Epidermal melanocyte (primary cell): ENCODE measurements at regions not wholly inside any gene's neighbourhood (a gene's known extent, or its start where the extent isn't known, plus 50 kb on each side); places are given as distances from the start of the nearest gene placed in this dataset.
"Not testable (repeated sequence)": the region's sequence is repeated elsewhere in the genome, so short reads cannot be mapped to it uniquely, and the experiment has no call there.

Source experiments
- DNase-seq: peaks from one replicate; pipeline ENCODE4 v3.0.0; 2011; ENCODE audit warnings: low spot score; ENCODE audit not compliant: insufficient read length

DNA sequence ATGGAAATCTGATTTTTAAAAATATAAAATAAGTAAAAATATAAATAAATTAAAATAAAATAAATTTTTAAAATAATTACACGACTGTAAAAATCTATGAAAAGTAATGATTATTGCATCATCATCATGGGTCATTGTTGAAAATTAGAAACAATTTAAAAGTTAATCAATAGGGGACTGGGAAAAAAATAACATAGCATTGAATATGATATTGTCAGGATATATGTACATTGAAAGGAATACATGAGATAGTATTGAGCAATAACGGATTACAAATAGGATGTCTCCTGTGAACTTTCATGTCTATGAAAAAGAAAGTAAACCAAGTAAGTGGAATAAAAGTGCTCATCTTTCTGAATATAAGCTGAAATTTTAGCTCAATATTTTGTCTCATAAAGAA is 566.8 kb upstream of the HTR2C start:
- DNase-seq, result no peak

DNA sequence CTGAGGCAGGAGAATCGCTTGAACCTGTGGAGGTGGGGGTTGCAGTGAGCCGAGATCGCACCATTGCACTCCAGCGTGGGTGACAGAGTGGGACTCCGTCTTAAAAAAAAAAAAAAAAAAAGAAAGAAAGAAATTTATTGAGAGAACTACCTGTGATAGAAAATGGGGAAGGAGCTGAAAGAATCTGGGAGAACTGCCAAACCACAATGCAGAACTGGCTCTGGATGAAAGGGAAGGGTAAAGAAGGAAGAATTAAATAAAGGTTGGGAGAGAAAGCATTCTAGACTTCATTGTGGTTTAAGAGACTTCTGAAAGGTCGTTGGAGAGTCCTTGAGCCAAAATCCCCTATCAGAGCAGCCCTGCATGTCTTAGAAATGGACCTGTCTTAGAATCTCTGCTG is 567.9 kb upstream of the HTR2C start:
- no peak for DNase-seq

DNA sequence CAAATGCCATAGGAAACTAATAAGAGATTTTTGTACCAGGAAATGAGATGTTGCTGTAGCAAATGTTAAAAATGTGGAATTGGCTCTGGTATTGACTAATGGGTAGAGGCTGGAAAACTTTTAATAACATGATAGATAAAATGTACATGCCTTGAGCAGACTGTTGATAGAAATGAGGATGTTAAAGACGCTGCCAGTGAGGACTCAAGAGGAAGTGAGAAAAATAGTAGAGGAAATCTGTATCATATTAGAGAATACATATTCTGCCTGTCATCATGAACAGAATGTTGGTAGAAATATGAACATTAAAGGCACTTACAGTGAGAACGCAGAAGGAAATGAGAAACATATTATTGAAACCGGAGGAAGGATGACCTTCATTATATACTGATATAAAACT is 577.2 kb upstream of the HTR2C start:
- no peak for DNase-seq

DNA sequence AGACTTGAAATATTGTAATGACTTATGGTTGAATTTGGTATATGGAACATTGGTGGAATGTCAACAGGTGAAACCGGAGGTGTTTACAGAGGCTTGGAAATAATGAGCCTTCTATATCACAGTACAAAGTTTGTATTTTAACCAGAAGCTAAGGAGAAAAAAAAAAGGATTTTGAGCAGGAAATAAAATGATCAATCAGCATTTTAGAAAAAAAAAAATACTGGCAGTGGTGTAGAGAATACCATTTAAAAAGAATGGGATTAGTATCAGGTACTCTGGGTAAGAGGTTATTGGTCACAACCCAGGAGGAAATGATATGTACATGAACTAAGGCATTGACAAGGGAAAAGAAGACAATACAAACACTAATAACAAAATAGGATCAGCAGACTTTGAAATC is 587.1 kb upstream of the HTR2C start:
- no peak for DNase-seq

DNA sequence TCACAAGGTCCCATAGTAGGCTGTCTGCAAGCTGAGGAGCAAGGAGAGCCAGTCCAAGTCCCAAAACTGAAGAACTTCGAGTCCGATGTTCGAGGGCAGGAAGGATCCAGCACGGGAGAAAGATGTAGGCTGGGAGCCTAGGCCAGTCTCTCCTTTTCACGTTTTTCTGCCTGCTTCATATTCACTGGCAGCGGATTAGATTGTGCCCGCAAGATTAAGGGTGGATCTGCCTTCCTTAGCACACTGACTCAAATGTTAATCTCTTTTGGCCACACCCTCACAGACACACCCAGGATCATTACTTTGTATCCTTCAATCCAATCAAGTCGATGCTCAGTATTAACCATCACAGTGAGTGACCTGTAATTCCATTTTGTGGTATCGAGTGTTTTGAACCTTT is 592.2 kb upstream of the HTR2C start:
- DNase-seq, result not testable (repeated sequence)

DNA sequence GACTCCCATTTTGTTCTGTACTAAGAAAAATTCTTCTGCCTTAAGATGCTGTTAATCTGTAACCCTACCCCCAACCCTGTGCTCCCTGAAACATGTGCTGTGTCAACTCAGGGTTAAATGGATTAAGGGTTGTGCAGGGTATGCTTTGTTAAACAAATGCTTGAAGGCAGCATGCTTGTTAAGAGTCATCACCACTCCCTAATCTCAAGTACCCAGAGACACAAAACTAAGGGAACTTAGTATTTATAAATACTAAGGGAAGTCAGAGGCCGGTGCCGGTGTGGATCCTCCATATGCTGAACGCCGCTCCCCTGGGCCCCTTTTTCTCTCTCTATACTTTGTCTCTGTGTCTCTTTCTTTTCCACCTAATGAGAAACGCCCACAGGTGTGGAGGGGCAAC is 593.2 kb upstream of the HTR2C start:
- DNase-seq, result not testable (repeated sequence)

DNA sequence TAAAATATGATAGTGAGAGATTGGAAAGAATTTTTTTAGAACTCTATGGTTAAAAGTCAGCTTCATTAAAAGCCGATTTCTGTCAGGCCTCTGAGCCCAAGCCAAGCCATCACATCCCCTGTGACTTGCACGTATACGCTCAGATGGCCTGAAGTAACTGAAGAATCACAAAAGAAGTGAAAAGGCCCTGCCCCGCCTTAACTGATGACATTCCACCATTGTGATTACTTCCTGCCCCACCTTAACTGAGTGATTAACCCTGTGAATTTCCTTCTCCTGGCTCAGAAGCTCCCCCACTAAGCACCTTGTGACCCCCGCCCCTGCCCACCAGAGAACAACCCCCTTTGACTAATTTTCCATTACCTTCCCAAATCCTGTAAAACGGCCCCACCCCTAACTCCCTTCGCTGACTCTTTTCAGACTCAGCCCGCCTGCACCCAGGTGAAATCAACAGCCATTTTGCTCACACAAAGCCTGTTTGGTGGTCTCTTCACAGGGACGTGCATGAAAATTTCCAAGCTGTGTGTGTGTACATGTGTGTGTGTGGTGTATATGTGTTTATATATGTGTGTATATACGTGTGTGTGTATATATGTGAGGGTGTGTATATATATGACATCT is 595.5 kb upstream of the HTR2C start:
- not testable (repeated sequence) for DNase-seq

DNA sequence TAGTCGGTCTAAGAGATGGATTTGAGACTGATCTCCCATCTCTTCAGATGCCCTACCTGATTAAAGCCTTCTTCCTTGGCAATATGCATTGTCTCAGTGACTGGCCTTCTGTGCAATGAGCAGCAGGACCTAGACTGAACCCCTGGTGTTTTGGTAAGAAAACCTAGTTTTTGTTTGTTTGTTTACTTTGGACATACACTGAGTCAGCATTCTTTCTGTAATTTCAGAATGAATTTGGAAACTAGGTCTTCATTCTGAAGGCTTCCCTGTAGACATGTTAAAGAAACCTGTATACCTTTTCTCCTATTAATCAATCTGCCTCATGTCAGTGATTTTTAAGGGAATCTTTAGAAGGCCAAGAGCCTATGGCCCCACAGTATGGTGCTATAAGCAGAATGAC is 597.5 kb upstream of the HTR2C start:
- no peak for DNase-seq

DNA sequence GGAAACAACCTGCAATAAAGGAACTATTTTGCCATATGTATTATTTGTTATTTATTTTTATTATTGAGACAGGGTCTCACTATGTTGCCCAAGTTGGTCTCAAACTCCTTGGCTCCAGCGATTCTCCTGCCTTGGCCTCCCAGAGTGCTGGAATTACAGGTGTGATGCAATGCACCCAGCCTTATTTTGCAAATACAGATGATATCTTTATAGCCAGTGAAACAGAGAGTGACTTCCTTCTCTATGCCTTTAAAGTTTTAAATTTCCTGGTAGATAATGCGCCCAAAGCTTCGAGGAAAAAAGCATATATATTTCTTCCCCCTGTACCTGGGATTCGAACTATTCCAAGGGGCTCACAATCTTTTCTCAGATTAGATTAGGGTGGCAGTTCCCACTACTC is 601.1 kb upstream of the HTR2C start:
- DNase-seq, result no peak

DNA sequence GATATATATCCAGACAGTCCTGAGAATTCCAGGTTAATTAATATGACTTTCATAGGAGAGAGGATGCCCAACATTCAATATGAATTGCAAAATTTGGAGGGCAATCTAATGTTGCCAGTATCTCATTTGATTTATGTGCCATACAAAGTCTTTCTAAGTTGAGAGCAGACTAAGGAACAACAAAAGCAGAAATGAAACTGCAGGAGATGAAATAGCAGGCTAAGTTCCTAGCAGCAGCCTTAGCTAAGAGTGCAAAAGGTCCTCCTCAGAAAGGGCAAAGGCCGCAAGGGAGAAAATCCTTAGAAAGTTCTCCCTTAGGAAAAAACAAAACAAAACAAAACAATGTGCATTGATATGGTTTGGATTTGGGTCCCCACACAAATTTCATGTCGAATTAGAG is 602.9 kb upstream of the HTR2C start:
- no peak for DNase-seq

DNA sequence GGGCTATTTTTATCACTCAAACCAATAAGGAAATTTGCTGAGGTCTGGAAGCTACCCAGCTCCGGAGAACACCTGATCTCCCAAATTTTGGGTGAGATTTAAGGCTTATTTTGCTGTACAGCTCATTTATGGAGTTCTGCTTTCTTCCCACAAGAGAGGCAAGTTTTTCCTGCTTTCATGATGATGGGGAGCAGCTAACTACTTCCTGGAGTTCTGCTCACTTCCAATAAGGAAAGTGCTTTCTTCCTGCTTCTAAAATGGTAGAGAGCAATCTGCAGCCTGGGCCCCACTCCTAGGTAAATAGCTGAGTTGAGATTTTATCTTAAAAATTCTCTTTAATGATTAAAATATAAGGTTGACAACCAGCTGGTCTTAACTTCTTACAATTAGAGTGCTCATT is 606.0 kb upstream of the HTR2C start:
- DNase-seq, result no peak

DNA sequence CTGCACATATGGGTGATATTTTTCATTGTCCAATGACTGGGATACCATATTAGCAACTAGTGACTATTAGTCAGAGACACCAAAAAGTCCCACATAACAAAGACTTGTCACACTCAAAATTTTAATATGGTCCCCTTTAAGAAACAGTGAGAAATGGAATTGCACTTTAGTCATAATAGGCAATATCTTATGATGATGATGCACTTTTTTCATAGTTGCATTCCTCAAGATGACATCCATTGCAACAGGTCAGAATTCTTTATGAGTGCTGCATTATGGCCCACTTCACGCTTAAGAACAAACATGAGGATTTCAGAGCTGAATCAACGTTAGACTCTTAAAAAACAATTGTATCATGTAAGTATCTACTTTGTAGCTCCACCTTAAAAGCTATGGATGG is 608.4 kb upstream of the HTR2C start:
- no peak for DNase-seq

DNA sequence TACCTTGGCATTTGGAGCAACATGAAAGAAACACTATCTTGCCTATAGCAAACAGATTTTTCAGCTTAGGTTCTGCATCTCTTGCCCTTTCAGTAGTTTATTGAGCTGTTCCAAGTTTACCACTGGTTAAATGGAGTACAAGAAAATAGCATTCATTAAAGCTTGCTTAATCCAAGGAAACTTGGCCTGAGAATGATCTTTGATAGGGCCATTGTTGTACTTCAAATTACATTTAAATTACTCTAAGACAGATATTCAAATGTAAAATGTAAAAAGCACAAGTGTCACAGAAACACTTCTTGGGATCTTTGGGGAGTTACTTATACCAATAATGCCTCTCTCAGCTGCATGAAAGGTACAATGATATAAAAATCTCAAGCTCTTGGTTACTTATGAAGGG is 609.0 kb upstream of the HTR2C start:
- no peak for DNase-seq

DNA sequence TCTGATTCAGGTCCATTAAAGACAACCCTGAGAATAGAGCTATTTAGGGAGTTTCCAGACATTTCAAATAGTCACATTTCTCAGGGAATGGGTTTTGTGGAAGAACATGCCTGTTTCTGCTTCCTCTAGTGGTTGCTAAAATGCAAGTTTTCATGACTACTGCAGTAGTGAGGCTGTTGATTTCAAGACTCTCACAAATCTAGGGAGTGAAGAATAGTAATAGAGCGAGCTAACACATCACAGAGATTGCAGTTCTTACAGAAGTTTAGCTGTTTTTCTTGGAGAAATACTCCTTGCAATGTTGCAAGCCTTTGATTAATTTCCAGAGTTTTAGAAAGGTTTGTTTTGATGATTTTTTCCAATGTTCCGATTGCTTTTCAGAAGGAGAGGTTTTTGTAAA is 610.2 kb upstream of the HTR2C start:
- DNase-seq, result no peak

DNA sequence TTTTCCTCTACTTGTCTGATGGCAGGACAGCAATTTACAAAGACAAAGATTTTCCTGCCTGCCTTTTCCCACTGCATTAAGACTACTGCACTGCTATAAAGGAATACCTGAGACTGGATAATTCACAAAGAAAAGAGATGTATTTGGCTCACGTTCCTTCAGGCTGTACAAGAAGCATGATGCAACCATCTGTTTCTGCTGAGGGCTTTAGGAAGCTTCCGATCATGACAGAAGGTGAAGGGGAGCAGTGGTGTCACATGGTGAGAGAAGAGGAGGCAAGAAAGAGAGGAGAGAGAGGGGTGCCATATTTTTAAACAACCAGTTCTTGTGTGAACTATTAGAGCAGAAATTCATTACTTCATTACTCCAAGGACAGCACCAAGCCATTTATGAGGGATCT is 617.1 kb upstream of the HTR2C start:
- no peak for DNase-seq

DNA sequence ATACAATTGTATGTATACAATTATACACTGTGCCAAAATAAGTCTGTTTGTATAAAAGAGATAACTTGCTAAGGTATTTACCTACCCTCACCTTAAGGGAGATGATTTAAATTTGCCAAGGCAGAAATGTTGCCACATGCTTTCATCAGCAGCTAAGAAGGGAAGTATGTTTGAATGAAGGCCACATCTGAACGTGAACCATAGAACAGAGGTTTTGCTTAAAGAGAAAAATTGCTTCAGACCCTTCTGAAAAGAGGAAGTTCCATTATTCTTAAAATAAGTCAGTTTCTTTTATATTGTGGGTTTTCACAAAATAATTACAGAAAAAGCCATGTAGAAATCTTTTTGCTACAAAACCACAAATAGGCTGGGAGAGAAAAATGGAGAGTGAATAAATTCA is 621.5 kb upstream of the HTR2C start:
- no peak for DNase-seq

DNA sequence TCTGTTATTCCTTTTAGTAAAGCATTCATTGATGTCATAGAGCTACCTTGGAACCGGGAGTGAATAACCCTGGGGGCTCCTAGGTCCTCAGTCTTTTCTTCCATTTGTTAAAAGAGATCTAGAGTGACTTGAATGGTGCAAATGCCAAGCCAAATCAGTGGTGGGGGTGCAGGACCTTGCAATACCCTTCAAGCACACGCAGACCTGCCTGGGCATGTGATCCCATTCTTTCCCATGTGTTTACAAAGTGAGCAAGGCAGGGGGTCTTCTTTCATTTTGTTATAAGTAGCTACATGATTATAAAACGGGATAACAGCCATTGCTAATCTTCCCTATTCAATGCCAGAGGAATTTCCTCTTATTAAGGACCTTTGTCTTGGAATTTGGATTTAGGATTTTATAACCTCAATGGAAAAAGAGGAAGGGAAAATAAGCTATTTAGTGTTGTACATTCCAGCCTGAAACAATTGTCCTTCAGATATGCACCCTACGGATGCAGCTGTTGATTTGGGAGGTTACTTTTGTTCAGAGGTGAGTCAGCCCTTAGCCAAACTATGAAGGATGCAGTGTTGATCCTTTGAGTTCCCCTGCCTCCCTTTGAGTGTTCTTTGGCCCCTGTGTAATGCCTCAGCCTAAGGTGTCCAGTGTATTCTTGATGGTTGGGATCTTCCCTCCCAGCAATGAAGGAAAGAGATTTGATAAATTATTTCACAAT is 623.8 kb upstream of the HTR2C start:
- no peak for DNase-seq

DNA sequence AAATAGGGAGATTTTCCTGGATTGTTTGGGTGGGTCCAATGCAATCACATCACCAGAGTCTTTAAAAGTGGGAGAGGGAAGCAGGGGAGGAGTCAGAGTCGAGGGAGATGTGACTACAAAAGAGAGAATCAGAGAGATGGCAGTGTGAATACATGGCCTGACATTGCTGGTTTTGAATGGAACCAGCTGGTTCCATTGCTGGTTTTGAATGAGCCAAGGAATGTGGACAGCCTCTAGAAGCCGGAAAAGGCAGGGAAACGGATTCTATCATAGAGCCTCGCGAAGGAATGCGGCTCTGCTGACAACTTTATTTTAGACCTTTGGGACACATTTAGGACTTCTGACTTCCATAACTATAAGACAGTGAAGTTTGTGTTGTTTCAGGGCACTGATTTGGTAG is 627.0 kb upstream of the HTR2C start:
- no peak for DNase-seq

DNA sequence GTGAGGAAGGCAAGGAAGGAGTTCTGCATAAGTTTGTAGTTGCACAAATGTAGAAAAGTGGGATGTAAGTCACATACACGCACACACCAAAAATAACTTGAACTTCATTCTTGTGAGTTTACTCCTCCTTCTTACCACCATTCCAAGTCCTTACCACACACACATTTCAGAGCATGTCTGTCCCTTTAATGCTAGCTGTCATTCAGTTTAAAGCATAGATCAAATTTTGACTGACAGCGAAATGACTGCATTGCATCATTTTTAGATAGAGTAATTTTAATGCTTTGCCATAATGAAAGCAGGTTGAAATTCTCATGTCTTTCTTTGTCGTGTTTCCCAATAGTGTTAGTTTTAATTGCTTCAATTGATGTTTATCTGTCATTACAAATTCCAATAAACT is 629.6 kb upstream of the HTR2C start:
- DNase-seq, result no peak

DNA sequence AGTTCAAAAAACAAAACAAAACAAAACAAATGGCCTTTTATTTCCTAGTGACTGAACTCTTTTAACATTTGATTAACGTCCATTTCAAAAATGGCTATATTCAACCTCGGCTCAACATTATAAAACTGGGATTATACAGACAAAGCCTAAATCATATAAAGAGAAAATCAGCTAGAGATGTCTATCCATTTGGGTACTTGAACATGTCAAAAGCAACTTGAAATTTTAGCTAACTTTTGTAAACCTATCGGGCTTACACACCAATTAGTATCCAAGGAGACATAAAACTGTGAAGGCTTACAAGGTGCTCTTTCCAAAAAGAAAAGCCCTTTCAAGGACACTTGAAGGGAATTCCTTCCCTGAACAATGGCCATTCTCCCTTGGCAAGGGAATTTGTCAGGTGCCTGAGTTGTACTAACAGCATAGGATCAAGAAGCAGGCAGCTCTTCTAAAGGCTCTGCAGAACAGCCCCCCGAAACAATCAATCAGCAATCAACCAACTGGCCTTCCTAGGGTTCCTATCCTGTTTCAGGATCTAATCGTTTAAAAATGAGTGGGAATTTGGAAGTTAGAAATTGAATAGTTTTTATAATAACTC is 633.7 kb upstream of the HTR2C start:
- no peak for DNase-seq

DNA sequence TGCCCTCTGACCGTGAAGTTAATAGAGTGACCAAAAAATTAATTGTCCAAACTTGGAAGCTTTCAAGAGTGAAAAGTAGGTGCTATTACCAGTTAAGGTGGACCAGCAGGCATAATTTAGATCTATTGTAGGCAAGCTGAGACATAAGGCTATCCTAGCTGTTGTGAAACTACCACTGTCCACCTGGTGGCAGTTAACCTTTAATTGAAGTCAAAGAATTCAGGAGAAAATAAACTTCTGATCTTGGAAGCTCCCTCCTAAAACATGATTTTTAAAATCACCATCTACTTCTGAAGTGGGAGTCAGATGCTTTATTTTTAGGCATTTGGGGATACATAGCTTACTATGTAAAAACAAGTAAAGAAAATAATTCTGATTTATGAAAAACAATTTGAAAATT is 636.3 kb upstream of the HTR2C start:
- DNase-seq, result no peak

DNA sequence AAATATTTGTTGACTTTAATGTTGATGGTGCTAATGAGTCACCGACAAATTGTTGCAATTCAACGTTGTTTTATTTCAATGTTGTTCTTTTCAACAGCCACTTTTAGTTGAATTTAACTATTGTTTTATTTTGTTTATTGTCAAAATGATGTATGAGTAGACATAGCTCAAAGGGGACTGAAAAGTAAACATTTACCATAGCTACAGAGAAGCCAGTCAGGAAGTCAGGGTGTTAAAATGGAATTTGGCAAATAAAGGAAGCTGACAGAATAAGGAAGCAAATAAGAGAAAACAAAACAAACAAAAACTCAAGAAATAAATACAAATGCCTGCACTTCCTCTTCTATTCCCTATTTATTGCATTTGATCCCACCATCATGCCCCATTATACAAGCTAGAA is 648.4 kb upstream of the HTR2C start:
- DNase-seq, result no peak

DNA sequence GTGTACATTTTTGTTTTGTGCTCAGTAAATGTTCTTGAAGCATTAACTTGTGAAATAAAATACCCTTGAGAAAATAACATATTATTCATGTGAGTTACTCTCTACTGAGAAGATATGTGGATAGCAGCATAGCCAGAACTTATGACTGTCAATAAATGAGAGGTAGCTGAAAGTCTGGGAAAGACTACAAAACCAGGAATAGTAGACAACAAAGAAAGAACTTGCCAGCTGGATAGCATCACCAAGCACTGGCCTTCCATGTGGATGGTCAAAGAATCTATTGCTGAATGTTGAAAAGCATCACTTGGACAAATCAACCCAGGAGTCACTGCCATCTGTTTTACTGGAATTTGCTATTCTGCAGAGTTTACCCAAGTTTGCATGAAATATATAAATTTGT is 650.0 kb upstream of the HTR2C start:
- DNase-seq, result no peak
